ENCODE measurements at regions not wholly inside any gene's neighbourhood (a gene's known extent, or its start where the extent isn't known, plus 50 kb on each side); places are given as distances from the start of the nearest gene placed in this dataset.

DNA sequence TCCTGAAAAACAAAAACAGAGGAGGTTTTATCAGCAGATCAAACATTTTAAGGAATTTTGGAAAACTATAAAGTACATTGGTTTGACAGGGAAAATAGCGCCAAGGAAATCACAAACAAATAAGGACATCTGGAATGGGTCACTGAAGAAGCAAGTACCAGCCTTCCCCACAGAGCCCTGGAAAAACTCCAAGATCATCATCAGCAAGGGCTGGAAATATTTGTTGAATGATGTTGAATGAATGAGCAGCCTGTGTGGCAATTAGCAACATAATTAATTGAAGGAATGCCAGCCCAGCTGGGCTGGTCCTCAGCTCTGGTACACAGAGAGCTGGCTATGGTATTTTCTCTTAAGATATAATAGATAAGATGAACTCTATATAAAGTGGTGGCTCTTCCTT is 290.4 kb downstream of the HS3ST3A1 start:
- Histone ChIP-seq H3K9me3 (ENCODE audit: control insufficient read depth, insufficient read depth, low read length) (no peaks in the 10 kb centered on the region), H3K36me3 (ENCODE audit: control insufficient read depth, insufficient read depth, low read length) (no peaks in the 10 kb centered on the region), H3K27ac (ENCODE audit: low read length) (no peak overlapping the region), H3K4me3 (ENCODE audit: low read length) (no peak overlapping the region), H3K4me1 (ENCODE audit: control insufficient read depth, insufficient read depth, low read length) (no peaks in the 10 kb centered on the region), H3K27me3 (ENCODE audit: control insufficient read depth, insufficient read depth, low read length) (no peaks in the 10 kb centered on the region)
- Mint-ChIP-seq H3K4me3 (no peak overlapping the region), H3K4me1 (no peaks in the 10 kb centered on the region), H3K36me3 (no peaks in the 10 kb centered on the region), H3K9me3 (peaks cover 4 to 7% of the 10 kb centered on the region in 2 donors), H3K27me3 (ENCODE audit: low read depth in 2 of 2) (peaks cover 0 to 3% of the 10 kb centered on the region in 2 donors), H3K27ac (no peak overlapping the region)
- DNase-seq (no peak), ATAC-seq (no peak)
- intact Hi-C loops (cut with micrococcal nuclease): no loop called here
- whole genome bisulfite sequencing (ENCODE audit: insufficient coverage): 88% methylated on average over 1 of the region's 1 CpG
- TF ChIP-seq, protein P1, sequence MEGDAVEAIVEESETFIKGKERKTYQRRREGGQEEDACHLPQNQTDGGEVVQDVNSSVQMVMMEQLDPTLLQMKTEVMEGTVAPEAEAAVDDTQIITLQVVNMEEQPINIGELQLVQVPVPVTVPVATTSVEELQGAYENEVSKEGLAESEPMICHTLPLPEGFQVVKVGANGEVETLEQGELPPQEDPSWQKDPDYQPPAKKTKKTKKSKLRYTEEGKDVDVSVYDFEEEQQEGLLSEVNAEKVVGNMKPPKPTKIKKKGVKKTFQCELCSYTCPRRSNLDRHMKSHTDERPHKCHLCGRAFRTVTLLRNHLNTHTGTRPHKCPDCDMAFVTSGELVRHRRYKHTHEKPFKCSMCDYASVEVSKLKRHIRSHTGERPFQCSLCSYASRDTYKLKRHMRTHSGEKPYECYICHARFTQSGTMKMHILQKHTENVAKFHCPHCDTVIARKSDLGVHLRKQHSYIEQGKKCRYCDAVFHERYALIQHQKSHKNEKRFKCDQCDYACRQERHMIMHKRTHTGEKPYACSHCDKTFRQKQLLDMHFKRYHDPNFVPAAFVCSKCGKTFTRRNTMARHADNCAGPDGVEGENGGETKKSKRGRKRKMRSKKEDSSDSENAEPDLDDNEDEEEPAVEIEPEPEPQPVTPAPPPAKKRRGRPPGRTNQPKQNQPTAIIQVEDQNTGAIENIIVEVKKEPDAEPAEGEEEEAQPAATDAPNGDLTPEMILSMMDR (IDR thresholded peaks at IDR 0.05): no peak

DNA sequence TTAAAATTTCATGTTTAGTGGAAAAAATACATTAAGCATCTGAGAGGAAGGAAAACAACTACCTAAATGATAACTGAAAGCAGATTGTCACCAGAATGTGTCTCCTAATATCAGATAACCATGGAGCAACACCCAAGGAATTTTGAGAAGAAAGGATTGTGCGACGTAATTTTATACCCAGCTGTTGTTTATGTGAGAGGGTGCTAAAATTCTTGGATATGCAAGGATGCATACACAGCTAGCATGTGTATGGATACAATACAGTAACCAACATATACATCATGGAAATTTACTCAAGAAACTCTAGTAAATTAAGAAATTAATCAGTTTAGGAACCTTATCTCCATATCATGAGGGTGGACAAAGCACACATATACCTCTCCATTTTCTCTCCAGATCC is 290.9 kb downstream of the HS3ST3A1 start:
- Histone ChIP-seq H3K4me1 (ENCODE audit: control insufficient read depth, insufficient read depth, low read length) (no peaks in the 10 kb centered on the region), H3K36me3 (ENCODE audit: control insufficient read depth, insufficient read depth, low read length) (no peaks in the 10 kb centered on the region), H3K9me3 (ENCODE audit: control insufficient read depth, insufficient read depth, low read length) (no peaks in the 10 kb centered on the region), H3K27me3 (ENCODE audit: control insufficient read depth, insufficient read depth, low read length) (no peaks in the 10 kb centered on the region), H3K4me3 (ENCODE audit: low read length) (no peak overlapping the region), H3K27ac (ENCODE audit: low read length) (no peak overlapping the region)
- Mint-ChIP-seq H3K27ac (no peak overlapping the region), H3K4me3 (no peak overlapping the region), H3K27me3 (ENCODE audit: low read depth in 2 of 2) (peaks cover 0 to 3% of the 10 kb centered on the region in 2 donors), H3K4me1 (no peaks in the 10 kb centered on the region), H3K9me3 (peaks cover 4 to 7% of the 10 kb centered on the region in 2 donors), H3K36me3 (no peaks in the 10 kb centered on the region)
- intact Hi-C loops (cut with micrococcal nuclease): no loop called here
- no CpG with 5 or more reads among the region's 2 CpGs for WGBS (ENCODE audit: insufficient coverage)
- DNase-seq (no peak), ATAC-seq (no peak)
- TF ChIP-seq, protein P1 (IDR thresholded peaks at IDR 0.05): no peak

DNA sequence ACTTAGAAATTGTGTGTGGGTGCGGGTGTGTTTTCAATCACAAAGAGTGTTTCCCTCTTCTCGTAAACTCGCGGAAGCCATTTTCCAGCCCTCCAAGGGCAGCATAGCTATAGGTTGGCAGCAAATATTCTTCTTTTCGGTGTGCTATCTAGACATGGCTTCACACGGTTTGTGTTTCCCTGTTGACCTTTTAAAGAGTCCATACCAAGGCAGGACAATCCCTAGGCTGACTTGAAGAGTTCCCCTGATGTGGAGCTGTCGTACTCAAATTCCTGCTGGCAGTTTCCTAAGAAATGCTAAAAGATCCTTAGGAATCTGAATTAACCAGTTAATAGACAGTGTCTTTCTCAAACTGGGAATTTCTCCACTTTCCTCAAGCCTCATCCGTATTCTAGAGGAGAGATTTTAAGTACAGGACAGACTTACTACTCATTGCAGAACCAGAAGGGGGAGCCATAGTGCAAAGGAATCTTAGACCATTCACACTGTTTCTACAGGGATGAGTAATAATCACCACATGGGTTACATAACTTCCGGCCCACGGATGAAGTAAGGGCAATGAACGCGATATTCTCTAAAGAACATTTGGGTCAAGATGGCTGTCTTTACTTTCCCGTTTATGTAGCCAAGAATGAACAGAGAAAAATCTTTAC is 288.6 kb upstream of the ELAC2 start:
- no peak overlapping the region for H3K4me3 Mint-ChIP-seq
- H3K4me1 ChIP-seq (ENCODE audit: control insufficient read depth, insufficient read depth, low read length): no peaks in the 10 kb centered on the region
- no peak overlapping the region for H3K4me3 ChIP-seq (ENCODE audit: low read length)
- WGBS (ENCODE audit: insufficient coverage): 56% methylated on average over 11 of the region's 13 CpGs
- no peak overlapping the region for H3K27ac Mint-ChIP-seq
- H3K27ac ChIP-seq (ENCODE audit: low read length): no peak overlapping the region
- intact Hi-C loops (cut with micrococcal nuclease): no loop called here
- H3K9me3 Mint-ChIP-seq: peaks cover 4 to 5% of the 10 kb centered on the region in 2 donors
- no peaks in the 10 kb centered on the region for H3K36me3 ChIP-seq (ENCODE audit: control insufficient read depth, insufficient read depth, low read length)
- no peak for ATAC-seq
- H3K4me1 Mint-ChIP-seq: no peaks in the 10 kb centered on the region
- peak in 1 of 2 donors; percentile 2 for DNase-seq
- no peaks in the 10 kb centered on the region for H3K27me3 Mint-ChIP-seq (ENCODE audit: low read depth in 2 of 2)
- TF ChIP-seq, protein P1 (IDR thresholded peaks at IDR 0.05): no peak
- H3K36me3 Mint-ChIP-seq: no peaks in the 10 kb centered on the region
- H3K27me3 ChIP-seq (ENCODE audit: control insufficient read depth, insufficient read depth, low read length): no peaks in the 10 kb centered on the region
- no peaks in the 10 kb centered on the region for H3K9me3 ChIP-seq (ENCODE audit: control insufficient read depth, insufficient read depth, low read length)

DNA sequence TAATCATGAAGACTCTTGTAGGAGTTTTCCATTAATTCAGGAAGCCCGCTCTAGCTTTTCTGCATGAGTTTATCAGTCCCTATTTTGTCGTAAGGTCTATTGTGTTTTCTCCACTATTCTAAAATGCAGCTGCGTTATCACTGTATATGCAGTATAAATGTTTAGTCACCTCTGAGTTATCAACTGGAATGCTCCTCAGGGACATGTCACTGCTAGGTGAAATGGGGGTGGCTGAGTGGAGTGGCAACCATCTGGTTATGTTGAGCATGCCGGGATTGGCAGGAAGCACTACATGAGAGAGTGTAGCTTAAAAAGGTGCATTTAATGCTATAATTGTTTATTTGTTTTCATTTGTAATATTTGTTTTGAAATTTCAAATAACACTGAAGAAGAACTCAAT is 285.2 kb upstream of the ELAC2 start:
- TF ChIP-seq, protein P1 (IDR thresholded peaks at IDR 0.05): no peak
- Histone ChIP-seq H3K27ac (ENCODE audit: low read length) (no peak overlapping the region), H3K4me3 (ENCODE audit: low read length) (no peak overlapping the region), H3K36me3 (ENCODE audit: control insufficient read depth, insufficient read depth, low read length) (no peaks in the 10 kb centered on the region), H3K4me1 (ENCODE audit: control insufficient read depth, insufficient read depth, low read length) (no peaks in the 10 kb centered on the region), H3K9me3 (ENCODE audit: control insufficient read depth, insufficient read depth, low read length) (no peaks in the 10 kb centered on the region), H3K27me3 (ENCODE audit: control insufficient read depth, insufficient read depth, low read length) (no peaks in the 10 kb centered on the region)
- Mint-ChIP-seq H3K27ac (no peak overlapping the region), H3K4me3 (no peak overlapping the region), H3K27me3 (ENCODE audit: low read depth in 2 of 2) (no peaks in the 10 kb centered on the region), H3K9me3 (peaks cover 0 to 2% of the 10 kb centered on the region in 2 donors), H3K4me1 (no peaks in the 10 kb centered on the region), H3K36me3 (no peaks in the 10 kb centered on the region)
- DNase-seq: no peak
- no peak for ATAC-seq
- 96% methylated on average over 4 of the region's 4 CpGs for WGBS (ENCODE audit: insufficient coverage)
- intact Hi-C loops (cut with micrococcal nuclease): no loop called here

Measured in natural killer cell (primary cell).